ENCODE measurements at regions not wholly inside any gene's neighbourhood (a gene's known extent, or its start where the extent isn't known, plus 50 kb on each side); places are given as distances from the start of the nearest gene placed in this dataset.

- no peak for ATAC-seq
- H3K4me3 ChIP-seq: no peak overlapping the region
- DNase-seq: no peak
- H3K27ac ChIP-seq: no peak overlapping the region
- H3K36me3 ChIP-seq (replicated peaks in 1 of 2; ENCODE audit: insufficient read depth in 1 of 2, low read depth in 2 of 2): no peaks in the 10 kb centered on the region
- TF ChIP-seq CTCF (IDR thresholded peaks at IDR 0.05): no peak
- TF ChIP-seq POLR2A (IDR thresholded peaks at IDR 0.05): no peak
- H3K9me3 ChIP-seq: no peaks in the 10 kb centered on the region
- no peaks in the 10 kb centered on the region for H3K27me3 ChIP-seq
- H3K4me1 ChIP-seq: no peaks in the 10 kb centered on the region
- intact Hi-C loops (cut with DNase I): no loop called here
Measured at GRCh38 chr11:92512204-92512569, 287.6 kb downstream of the FAT3 start.

- H3K4me1 ChIP-seq: no peaks in the 10 kb centered on the region
- H3K4me3 ChIP-seq: no peak overlapping the region
- no peak for TF ChIP-seq POLR2A (IDR thresholded peaks at IDR 0.05)
- no peak for TF ChIP-seq CTCF (IDR thresholded peaks at IDR 0.05)
- ATAC-seq: no peak
- no peaks in the 10 kb centered on the region for H3K36me3 ChIP-seq (replicated peaks in 1 of 2; ENCODE audit: insufficient read depth in 1 of 2, low read depth in 2 of 2)
- 65 to 68% methylated on average over 3 of the region's 3 CpGs for WGBS, 2 donors
- no peak for DNase-seq
- H3K27ac ChIP-seq: no peak overlapping the region
- no peaks in the 10 kb centered on the region for H3K9me3 ChIP-seq
- no peaks in the 10 kb centered on the region for H3K27me3 ChIP-seq
- intact Hi-C loops (cut with DNase I): no loop called here
Measured at GRCh38 chr11:92523611-92524010, 299.0 kb downstream of the FAT3 start.

GRCh38 chr11:92524542-92524941, 299.9 kb downstream of the FAT3 start:
- ATAC-seq (no peak), DNase-seq (no peak)
- no peaks in the 10 kb centered on the region for H3K36me3 ChIP-seq (replicated peaks in 1 of 2; ENCODE audit: insufficient read depth in 1 of 2, low read depth in 2 of 2)
- no peak overlapping the region for H3K27ac ChIP-seq
- intact Hi-C loops (cut with DNase I): no loop called here
- H3K9me3 ChIP-seq: no peaks in the 10 kb centered on the region
- no peak overlapping the region for H3K4me3 ChIP-seq
- H3K4me1 ChIP-seq: no peaks in the 10 kb centered on the region
- 89 to 95% methylated on average over 5 of the region's 5 CpGs for WGBS, 2 donors
- no peak for TF ChIP-seq CTCF (IDR thresholded peaks at IDR 0.05)
- H3K27me3 ChIP-seq: no peaks in the 10 kb centered on the region

GRCh38 chr11:92527467-92527866, 302.8 kb downstream of the FAT3 start:
- no peak for TF ChIP-seq POLR2A (IDR thresholded peaks at IDR 0.05)
- Histone ChIP-seq H3K4me1 (no peaks in the 10 kb centered on the region), H3K27me3 (no peaks in the 10 kb centered on the region), H3K36me3 (replicated peaks in 1 of 2; ENCODE audit: insufficient read depth in 1 of 2, low read depth in 2 of 2) (no peaks in the 10 kb centered on the region), H3K9me3 (no peaks in the 10 kb centered on the region), H3K4me3 (no peak overlapping the region), H3K27ac (no peak overlapping the region)
- ATAC-seq (no peak), DNase-seq (no peak)
- intact Hi-C loops (cut with DNase I): no loop called here

- Histone ChIP-seq H3K9me3 (no peaks in the 10 kb centered on the region), H3K27me3 (no peaks in the 10 kb centered on the region), H3K36me3 (replicated peaks in 1 of 2; ENCODE audit: insufficient read depth in 1 of 2, low read depth in 2 of 2) (no peaks in the 10 kb centered on the region), H3K4me3 (no peak overlapping the region), H3K4me1 (no peaks in the 10 kb centered on the region), H3K27ac (no peak overlapping the region)
- DNase-seq: no peak
- intact Hi-C loops (cut with DNase I): no loop called here
- 72 to 80% methylated on average over 6 of the region's 6 CpGs for WGBS, 2 donors
- no peak for TF ChIP-seq CTCF (IDR thresholded peaks at IDR 0.05)
- TF ChIP-seq POLR2A (IDR thresholded peaks at IDR 0.05): no peak
- ATAC-seq: no peak
Measured at GRCh38 chr11:92528001-92528400, 303.4 kb downstream of the FAT3 start.

Measured in body of pancreas (tissue), 4 donors.